Transverse colon (tissue), 4 donors: ENCODE measurements at regions not wholly inside any gene's neighbourhood (a gene's known extent, or its start where the extent isn't known, plus 50 kb on each side); places are given as distances from the start of the nearest gene placed in this dataset.

Experiments used
- CTCF ChIP-seq, 5 experiments: fragments of 200-600 bp in 3 of 5; fragments of 450-650 bp in 2 of 5; sonication (generic) in 3 of 5; IDR thresholded peaks; 1 replicate in 2 of 5; 2 replicates in 3 of 5; pipeline ENCODE4 v1.5.1; 2016 to 2017; ENCODE audit warnings: antibody characterized with exemption in 5 of 5, inconsistent platforms in 3 of 5, mild to moderate bottlenecking in 2 of 5, moderate library complexity in 1 of 5
- POLR2A ChIP-seq: fragments of 450-650 bp; IDR thresholded peaks from one replicate; pipeline ENCODE4 v1.6.1; 2016; ENCODE audit warnings: antibody characterized with exemption, mild to moderate bottlenecking, moderate library complexity
- POLR2AphosphoS5 ChIP-seq, 3 donors: sonication (generic); formaldehyde crosslinking; IDR thresholded peaks; one replicate each; pipeline ENCODE4 v1.6.1; 2016; ENCODE audit warnings: antibody characterized with exemption in 3 of 3

- TF ChIP-seq POLR2A (no peak), CTCF (IDR thresholded peaks at IDR 0.05) (no peak), POLR2AphosphoS5 (IDR thresholded peaks at IDR 0.05) (no peak)
These were observed 134.9 kb downstream of the RAMP3 start for GRCh38 chr7:45292481-45292880.
